Adrenal gland (tissue), 5 donors: ENCODE measurements at regions not wholly inside any gene's neighbourhood (a gene's known extent, or its start where the extent isn't known, plus 50 kb on each side); places are given as distances from the start of the nearest gene placed in this dataset.

Experiments
- CTCF ChIP-seq, 6 experiments: fragments of 450-650 bp in 4 of 6; fragments of 200-600 bp in 2 of 6; sonication (generic) in 1 of 6; IDR thresholded peaks; 1 replicate in 5 of 6; 2 replicates in 1 of 6; pipeline versions ENCODE4 v1.5.1 to v1.8.0; 2016 to 2021; ENCODE audit warnings: antibody characterized with exemption in 6 of 6, mild to moderate bottlenecking in 2 of 6, moderate library complexity in 1 of 6
- POLR2A ChIP-seq, 2 donors: fragments of 450-650 bp; IDR thresholded peaks; one replicate each; pipeline ENCODE4 v1.6.1; 2017; ENCODE audit warnings: antibody characterized with exemption in 2 of 2, mild to moderate bottlenecking in 2 of 2, moderate library complexity in 1 of 2
- donor health status: DM: no; HTN: no; CAD: no.

DNA sequence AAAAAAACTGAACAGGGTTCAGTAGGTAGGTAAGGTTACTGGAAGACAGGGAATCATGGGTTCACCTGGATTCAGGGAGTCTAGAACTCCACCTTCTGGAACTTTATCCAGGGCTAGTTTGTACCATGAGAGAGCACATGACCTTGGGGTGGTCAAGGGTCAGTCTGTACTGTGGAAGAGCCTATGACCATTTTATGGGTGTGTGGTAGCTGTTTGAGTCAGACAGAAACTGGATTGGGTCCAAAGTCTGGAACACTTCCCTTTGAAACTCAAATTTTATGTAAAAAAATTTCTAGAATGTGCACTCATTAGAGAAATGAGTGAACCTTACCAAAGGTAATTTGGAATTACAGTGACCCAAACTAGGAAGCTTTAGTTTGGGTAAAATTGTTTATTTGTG is 486.0 kb upstream of the AGTR1 start:
- TF ChIP-seq CTCF (IDR thresholded peaks at IDR 0.05) (no peak), POLR2A (IDR thresholded peaks at IDR 0.05) (no peak)
